HG03280 (cell line): ENCODE measurements at regions not wholly inside any gene's neighbourhood (a gene's known extent, or its start where the extent isn't known, plus 50 kb on each side); places are given as distances from the start of the nearest gene placed in this dataset.
"Not testable (repeated sequence)": the region's sequence is repeated elsewhere in the genome, so short reads cannot be mapped to it uniquely, and the experiment has no call there.

Source experiments
- ATAC-seq: cut with Tn5 transposase; IDR thresholded peaks from one replicate; pipeline ENCODE4 v1.9.1; 2021; ENCODE audit warnings: mild to moderate bottlenecking, moderate library complexity; ENCODE audit not compliant: unreplicated experiment

GRCh38 chr1:232322162-232322734, 307.7 kb downstream of the SIPA1L2 start:
- no peak for ATAC-seq

DNA sequence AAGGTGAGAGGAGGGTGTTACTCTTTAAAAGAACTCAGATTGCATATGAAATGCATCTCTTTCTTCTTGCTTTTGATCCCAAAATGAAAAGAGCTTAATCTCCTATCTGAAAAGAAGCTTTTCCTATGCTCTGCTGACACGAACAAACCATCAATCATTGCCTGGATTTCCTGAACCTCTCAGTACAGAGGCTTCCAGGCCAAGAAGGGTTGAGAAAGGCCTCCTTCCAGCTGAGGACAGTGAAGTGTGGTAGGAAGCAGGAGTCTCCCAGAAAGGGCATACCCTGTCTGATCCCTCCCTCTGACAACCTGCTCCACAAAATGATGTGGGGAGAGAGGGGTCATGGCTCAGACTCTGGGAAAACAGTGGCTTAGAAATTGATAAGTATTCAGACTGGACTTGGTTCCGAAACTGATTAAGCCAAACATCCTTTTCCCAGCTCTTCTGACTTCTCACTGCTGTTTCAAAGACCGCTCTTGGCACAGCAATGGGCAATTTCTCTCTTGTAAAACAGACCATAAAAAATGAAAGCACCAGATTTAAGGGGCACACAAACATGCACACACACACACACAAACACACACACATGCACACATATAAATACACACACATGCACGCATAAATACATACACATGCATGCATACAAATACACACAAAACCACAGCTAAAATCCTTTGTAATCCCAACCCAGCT, 310.3 kb downstream of the SIPA1L2 start:
- ATAC-seq: no peak

GRCh38 chr1:232319072-232319471, 310.9 kb downstream of the SIPA1L2 start:
- no peak for ATAC-seq

DNA sequence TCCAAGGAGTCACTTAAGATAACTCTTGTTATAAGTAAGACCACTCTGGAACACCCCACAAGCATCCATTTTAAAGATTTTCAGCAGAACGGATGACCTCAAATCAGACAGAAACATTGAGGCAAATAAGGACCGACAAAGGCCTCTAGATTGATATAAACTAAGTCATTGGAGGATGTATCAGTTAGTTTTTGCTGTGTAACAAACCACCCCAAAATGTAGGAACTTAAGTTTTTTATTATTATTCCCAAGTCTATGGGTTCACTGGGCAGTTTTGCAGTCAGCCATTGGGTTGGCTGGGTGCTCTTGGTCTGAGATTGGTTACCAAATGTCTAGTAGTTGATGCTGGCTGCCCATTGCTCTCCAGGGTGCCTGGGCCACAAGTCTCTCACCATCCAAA, 311.8 kb downstream of the SIPA1L2 start:
- ATAC-seq: no peak

DNA sequence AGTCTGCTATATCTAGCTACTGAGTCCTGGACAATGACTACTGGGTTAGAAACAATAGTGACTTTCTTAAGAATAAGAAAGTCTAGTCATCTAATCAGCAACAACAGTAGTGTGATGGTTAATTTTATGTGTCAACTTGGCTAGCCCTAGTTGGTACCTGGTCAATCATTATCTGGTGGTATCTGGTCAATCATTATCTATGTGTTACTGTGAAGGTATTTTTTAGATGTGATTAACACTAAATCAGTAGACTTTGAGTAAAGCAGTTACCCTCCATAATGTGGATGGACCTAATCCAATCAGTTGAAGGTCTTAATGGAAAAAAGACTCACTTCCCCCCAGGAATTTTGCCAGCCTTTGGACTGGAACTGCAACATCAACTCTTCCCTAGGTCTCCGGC, 312.6 kb downstream of the SIPA1L2 start:
- ATAC-seq: no peak

- ATAC-seq: no peak
These were observed 313.1 kb downstream of the SIPA1L2 start for GRCh38 chr1:232316864-232317263.

- not testable (repeated sequence) for ATAC-seq
These were observed 316.1 kb downstream of the SIPA1L2 start for GRCh38 chr1:232313876-232314275.

DNA sequence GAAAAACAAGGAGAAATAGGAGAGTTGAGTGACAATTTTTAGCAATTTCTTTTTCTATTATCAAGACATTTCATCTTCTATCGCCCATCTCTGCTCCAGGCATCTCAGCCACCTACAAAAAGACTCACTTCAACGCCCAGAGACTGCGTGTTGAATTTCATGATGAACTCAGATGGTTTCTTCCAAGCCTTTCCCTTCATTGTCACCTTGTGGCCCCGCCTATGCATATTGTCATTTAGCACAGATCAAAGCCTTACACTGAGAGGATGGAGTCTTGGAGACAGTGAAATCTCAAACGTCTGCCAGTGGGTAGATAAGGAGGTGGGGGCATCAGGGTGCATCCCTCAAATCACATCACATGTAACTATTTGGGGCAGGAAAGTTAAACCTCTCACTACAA, 319.4 kb downstream of the SIPA1L2 start:
- ATAC-seq: no peak

GRCh38 chr1:232308616-232309015, 321.3 kb downstream of the SIPA1L2 start:
- ATAC-seq: no peak

- ATAC-seq: no peak
These were observed 322.5 kb downstream of the SIPA1L2 start for GRCh38 chr1:232307296-232308017.

DNA sequence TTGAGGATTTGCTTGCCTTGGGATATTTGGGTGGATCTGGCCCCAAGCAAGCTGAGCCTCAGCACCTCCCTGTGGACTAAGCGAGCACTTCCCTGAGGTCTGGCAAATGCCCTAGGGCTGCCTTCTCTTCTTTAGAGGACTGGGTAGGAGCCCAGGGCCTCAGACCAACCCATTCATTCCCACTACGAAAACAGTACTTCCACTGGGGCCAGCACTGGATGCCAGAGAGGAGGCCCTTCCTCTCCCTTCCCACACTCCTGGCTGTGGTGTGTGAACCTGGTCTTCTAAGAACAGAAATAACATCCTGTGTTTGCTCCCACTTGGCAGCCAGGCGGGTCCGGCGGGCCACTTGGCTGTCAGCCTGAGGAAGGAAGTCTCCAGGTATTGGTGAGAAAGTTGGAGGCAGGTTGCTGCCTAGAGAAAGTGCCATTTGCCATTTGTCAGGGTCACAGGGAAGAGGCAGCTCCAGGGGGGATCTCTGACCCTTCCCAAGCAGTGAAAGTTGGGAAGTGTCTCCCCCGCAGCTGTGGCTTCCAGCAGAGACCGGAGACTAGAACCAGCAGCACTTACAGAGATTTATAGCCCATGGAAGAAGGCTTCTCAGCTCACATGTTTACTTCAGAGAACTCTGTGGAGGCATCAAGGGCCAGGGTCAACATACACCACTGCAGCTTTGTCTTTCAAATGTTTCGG, 323.5 kb downstream of the SIPA1L2 start:
- no peak for ATAC-seq

GRCh38 chr1:232305050-232305449, 324.9 kb downstream of the SIPA1L2 start:
- no peak for ATAC-seq

DNA sequence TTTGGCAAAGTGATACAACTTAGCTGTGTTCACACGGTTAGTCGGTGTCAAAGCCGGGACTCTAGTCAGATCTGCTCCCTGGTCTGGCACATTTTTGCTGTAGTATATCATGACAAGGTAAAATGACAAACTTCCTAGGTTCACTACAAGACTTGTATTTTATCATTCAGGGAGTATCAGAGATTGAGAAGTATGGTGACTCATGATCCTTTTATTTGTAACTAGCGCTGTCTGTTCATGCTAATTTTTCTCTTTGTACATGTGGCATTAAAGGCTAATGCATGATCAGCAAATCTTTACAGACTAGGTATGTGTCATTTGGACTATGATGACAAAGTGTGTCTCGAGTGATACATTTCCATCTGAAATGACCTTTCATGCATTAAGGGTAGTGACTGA, 326.7 kb downstream of the SIPA1L2 start:
- no peak for ATAC-seq

DNA sequence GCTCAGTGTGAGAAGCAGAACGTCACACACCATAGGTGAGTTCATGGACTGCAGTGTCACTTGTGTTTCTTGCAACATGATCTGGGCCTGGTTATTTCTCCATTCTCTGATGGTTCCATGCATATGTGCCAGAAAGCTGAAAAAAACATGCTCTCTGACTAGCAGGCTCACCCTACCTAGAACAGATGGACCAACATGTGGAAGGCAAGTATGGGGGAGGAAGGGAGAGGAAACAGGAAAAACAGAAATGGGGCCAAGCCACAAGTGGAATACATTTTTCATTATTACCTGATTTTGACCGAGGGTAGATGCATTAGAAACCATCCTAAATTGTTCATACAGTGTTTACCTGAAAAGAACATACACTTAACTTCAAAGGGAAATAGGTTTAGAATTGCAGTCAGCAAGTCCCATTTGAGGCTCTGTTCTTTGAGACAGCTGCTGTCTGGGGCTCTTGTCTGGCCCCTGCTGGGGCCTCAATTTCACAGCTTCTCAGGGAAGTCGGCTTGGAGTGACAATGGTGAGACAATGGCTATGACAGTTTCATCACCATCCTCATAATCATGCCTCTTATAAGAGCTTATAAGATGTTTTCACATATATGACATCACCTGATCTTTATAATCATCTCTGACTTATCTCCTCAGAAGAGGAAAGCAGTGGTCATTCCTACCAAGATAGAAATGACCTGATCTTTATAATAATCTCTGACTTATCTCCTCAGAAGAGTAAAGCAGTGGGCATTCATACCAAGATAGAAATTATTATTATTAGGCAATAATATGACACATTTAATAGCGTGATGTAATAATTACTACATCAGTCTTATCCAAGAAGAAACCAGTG, 327.3 kb downstream of the SIPA1L2 start:
- ATAC-seq: no peak

DNA sequence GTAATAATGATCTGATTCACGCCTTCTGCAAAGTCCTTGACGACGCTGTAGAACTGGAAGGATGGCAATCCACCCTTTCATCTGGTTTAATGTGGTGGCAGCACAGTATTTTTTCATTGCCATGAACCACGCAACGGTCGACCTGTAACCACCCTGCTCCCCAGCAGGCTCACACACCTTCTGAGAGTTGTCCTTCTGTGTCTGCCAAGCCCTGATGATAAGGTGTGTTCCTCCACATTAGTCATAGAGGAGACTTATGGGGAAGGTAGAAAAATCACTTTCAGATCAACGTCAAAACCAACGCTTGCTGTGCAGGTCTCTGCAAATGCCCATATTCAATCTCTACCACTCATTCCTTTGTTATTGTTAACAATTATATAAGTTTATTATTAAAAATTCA, 328.7 kb downstream of the SIPA1L2 start:
- no peak for ATAC-seq

GRCh38 chr1:232300466-232300865, 329.5 kb downstream of the SIPA1L2 start:
- ATAC-seq: no peak

GRCh38 chr1:232296461-232296860, 333.5 kb downstream of the SIPA1L2 start:
- no peak for ATAC-seq

GRCh38 chr1:232293361-232293760, 336.6 kb downstream of the SIPA1L2 start:
- ATAC-seq: no peak

DNA sequence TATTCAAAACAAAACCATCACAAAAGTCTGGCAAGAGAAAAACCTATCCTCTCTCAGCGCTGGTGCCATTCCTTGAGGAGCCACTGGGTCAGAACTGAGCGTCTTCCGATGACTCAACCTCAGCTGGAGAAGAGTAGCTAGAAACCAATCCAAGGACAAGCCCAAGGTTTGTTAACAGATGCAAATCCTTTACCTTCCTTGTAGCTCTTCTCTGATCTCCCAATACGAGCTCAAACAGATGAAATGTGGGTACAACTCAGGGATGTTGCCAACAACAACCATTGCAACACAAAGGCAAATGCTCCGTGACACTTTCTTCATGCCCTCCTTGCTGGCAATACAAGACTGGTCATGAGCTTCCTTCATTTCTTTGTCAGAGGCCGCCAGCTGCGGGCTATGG, 337.1 kb downstream of the SIPA1L2 start:
- ATAC-seq: no peak

DNA sequence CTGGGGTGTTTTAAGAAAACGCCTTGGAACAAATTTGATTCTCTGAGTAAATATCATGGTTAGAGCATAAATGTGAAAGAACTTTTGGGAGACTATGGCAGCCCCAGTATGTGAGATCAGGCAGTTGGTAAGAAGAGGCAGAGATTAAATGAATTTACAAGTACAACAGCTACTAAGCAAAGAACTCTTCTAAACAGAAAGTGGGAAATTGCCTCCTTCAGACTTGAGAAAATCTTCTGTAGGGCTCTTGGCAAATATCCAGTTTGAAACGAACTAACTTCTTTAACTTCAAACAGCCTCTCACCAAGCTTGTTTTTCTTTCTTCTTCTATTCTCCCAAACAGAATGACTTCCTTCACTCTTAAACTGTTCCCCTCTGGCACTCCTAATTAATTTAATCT, 337.7 kb downstream of the SIPA1L2 start:
- no peak for ATAC-seq

GRCh38 chr1:232291681-232292080, 338.3 kb downstream of the SIPA1L2 start:
- no peak for ATAC-seq
